ENCODE measurements at regions not wholly inside any gene's neighbourhood (a gene's known extent, or its start where the extent isn't known, plus 50 kb on each side); places are given as distances from the start of the nearest gene placed in this dataset.

DNA sequence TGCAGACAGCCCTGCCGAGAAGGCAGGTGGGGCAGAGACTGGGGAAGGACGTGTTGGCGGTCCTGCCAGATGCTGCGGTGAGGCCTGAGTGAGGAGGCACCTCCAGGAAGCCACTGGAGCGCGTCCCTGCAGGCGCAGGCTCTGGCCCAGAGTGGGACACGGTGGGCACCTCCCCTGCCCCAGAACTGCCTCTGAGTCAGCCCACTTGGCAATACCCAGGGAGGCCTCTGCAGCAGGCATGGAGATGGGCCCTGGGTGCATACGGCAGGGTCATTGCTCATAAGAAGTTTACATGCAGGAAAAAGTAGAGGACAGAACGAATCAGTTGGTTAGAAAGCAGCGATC lies 195.9 kb downstream of the TFCP2L1 start:
- no peak for TF ChIP-seq POLR2AphosphoS5 (IDR thresholded peaks at IDR 0.05; ENCODE audit: low read depth, low read length)
- TF ChIP-seq TAF1 (IDR thresholded peaks at IDR 0.05; ENCODE audit: borderline replicate concordance, insufficient read depth, low read length) = no peak
